BJ (cell line): ENCODE measurements at regions not wholly inside any gene's neighbourhood (a gene's known extent, or its start where the extent isn't known, plus 50 kb on each side); places are given as distances from the start of the nearest gene placed in this dataset.

ENCODE experiments used
- CTCF ChIA-PET: fragments of 350-600 bp; formaldehyde crosslinking; extraction: SDS; loops from one replicate; lab custom pipeline; 2021; ENCODE audit warnings: antibody characterized with exemption, inconsistent platforms; lab: Yijun Ruan, JAX
- POLR2A ChIA-PET: fragments of 300-600 bp; sonication (Branson Sonifier 250); formaldehyde crosslinking; extraction: SDS; loops from one replicate; lab custom pipeline; 2021; ENCODE audit warnings: antibody characterized with exemption; lab: Charles Lee
- DNase-seq: peaks from one replicate; pipeline ENCODE4 v3.0.0-alpha.2; 2011; ENCODE audit warnings: low read depth
- H3K27me3 ChIP-seq: 2 replicates; pipeline ENCODE4 v1.6.0; 2011; ENCODE audit warnings: low read length; ENCODE audit not compliant: control insufficient read depth, insufficient read depth
- H3K36me3 ChIP-seq: 2 replicates; pipeline ENCODE4 v1.5.1; 2011; ENCODE audit warnings: low read length; ENCODE audit not compliant: control insufficient read depth, insufficient read depth
- H3K4me3 ChIP-seq: 2 replicates; pipeline ENCODE4 v1.5.1; 2011; ENCODE audit warnings: low read depth, mild to moderate bottlenecking, control low read depth, low read length
- TF ChIP-seq, protein P1 (sequence below): IDR thresholded peaks from 2 replicates; pipeline ENCODE4 v1.5.1; 2011; ENCODE audit warnings: low read depth, mild to moderate bottlenecking, control low read depth, inconsistent platforms, low read length, moderate library complexity; ENCODE audit not compliant: insufficient read depth

DNA sequence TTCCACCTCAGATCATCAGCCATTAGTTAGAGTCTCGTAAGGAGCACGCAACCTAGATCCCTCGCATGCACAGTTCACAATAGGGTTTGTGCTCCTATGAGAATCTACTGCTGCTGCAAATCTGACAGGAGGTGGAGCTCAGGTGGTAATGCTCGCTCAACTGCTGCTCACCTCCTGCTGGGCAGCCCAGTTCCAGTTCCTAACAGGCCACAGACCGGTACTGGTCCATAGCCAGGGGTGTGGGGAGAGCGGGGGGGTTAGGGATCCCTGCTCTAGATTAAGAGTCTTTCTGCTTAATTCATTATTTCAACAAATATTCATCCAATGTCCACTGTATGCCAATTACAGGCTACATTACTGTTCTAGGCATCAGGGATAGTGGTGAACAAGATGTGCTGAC is 170.4 kb upstream of the KBTBD8 start:
- ChIA-PET CTCF (interaction anchor here (1.0 to 2.3 kb wide), 3 partner anchors 11 to 577 kb away, joined by 3 to 6 read pairs (median 3); no protein-coding TSS in a partner anchor), POLR2A (no interaction called here)
- no peak for DNase-seq

DNA sequence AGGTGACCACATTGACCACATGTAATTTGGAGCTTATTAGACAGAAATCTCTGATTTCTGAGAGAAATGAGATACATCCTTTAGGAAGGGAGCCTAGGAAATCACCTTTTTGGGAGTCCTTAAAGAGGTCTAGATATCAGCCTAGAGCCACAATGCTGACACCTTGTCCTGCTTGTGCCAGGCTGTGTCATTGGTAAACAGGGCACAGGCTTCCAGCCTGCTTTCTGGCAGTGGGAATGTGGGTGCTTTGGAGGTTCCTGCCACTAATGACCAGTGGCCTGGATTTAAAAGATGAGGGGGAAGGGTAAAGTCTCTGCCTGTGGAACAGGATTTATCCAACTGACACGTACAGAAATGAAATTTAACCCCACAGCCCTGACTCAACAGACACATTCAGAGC is 169.8 kb upstream of the KBTBD8 start:
- Histone ChIP-seq H3K4me3 (no peak overlapping the region), H3K36me3 (no peaks in the 10 kb centered on the region), H3K27me3 (peaks cover 6% of the 10 kb centered on the region)
- ChIA-PET CTCF (interaction anchor here (0.8 to 2.3 kb wide), 4 partner anchors 12 to 575 kb away, joined by 3 to 6 read pairs (median 4); no protein-coding TSS in a partner anchor), POLR2A (no interaction called here)
- TF ChIP-seq, protein P1, sequence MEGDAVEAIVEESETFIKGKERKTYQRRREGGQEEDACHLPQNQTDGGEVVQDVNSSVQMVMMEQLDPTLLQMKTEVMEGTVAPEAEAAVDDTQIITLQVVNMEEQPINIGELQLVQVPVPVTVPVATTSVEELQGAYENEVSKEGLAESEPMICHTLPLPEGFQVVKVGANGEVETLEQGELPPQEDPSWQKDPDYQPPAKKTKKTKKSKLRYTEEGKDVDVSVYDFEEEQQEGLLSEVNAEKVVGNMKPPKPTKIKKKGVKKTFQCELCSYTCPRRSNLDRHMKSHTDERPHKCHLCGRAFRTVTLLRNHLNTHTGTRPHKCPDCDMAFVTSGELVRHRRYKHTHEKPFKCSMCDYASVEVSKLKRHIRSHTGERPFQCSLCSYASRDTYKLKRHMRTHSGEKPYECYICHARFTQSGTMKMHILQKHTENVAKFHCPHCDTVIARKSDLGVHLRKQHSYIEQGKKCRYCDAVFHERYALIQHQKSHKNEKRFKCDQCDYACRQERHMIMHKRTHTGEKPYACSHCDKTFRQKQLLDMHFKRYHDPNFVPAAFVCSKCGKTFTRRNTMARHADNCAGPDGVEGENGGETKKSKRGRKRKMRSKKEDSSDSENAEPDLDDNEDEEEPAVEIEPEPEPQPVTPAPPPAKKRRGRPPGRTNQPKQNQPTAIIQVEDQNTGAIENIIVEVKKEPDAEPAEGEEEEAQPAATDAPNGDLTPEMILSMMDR, result no peak
- DNase-seq, result no peak

More for the DNA sequence above, 170.4 kb upstream of the KBTBD8 start:
- Histone ChIP-seq H3K27me3 (peaks cover 6% of the 10 kb centered on the region), H3K36me3 (no peaks in the 10 kb centered on the region), H3K4me3 (no peak overlapping the region)
- TF ChIP-seq, protein P1, result no peak

DNA sequence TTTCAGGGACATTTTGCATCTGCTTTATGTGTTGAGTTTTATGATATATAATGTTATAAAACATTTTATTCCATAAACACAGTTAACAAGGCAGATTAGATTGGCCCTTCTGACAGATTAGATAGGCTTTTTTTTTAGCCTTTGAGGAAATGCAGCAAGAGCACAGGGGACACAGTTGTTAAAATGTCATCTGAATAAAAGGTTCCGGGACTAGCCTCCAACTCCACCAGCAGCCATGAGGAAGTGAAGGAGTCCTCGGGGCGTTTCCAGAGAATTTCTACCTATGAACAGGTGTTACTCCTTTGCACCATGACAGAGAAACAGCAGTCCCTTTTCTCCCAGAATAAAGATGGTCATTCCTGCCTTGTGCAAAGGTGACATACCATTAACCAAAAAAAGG is 167.8 kb upstream of the KBTBD8 start:
- ChIA-PET POLR2A (interaction anchor here (0.6 kb wide), 1 partner anchor 362 kb away, joined by 3 read pairs; no protein-coding TSS in a partner anchor), CTCF (interaction anchor here (0.5 to 2.6 kb wide), 3 partner anchors 8 to 575 kb away, joined by 3 to 10 read pairs (median 6); no protein-coding TSS in a partner anchor)
- TF ChIP-seq, protein P1, result no peak
- peaks cover 6% of the 10 kb centered on the region for H3K27me3 ChIP-seq
- no peak for DNase-seq
- H3K4me3 ChIP-seq, result no peak overlapping the region
- H3K36me3 ChIP-seq, result no peaks in the 10 kb centered on the region

DNA sequence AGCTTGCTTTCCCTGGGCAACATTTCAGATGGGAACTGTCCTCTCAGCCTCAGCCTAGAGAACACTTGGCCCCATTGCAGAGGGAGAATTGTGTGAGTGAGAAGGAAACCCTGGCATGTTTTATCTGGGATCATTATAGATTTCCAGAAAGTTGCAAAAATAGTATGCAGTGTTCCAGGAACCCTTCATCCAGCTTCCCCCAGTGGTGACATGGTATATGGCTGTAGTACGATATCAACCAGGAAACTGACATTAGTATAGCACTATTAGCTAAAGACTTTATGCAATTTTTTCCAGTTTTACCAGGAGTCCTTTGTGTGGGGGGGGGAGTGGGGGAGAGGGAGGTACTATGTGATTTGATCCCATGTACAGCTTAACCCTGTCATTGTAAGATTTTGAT is 166.2 kb upstream of the KBTBD8 start:
- Histone ChIP-seq H3K36me3 (no peaks in the 10 kb centered on the region), H3K4me3 (no peak overlapping the region), H3K27me3 (peaks cover 4% of the 10 kb centered on the region)
- DNase-seq, result no peak
- POLR2A ChIA-PET, result interaction anchor here (0.6 kb wide), 2 partner anchors 145 to 320 kb away, joined by 3 read pairs; no protein-coding TSS in a partner anchor
- CTCF ChIA-PET, result interaction anchor here (0.7 to 2.6 kb wide), 5 partner anchors 10 to 577 kb away, joined by 3 to 10 read pairs (median 3); no protein-coding TSS in a partner anchor
- TF ChIP-seq, protein P1, result no peak

DNA sequence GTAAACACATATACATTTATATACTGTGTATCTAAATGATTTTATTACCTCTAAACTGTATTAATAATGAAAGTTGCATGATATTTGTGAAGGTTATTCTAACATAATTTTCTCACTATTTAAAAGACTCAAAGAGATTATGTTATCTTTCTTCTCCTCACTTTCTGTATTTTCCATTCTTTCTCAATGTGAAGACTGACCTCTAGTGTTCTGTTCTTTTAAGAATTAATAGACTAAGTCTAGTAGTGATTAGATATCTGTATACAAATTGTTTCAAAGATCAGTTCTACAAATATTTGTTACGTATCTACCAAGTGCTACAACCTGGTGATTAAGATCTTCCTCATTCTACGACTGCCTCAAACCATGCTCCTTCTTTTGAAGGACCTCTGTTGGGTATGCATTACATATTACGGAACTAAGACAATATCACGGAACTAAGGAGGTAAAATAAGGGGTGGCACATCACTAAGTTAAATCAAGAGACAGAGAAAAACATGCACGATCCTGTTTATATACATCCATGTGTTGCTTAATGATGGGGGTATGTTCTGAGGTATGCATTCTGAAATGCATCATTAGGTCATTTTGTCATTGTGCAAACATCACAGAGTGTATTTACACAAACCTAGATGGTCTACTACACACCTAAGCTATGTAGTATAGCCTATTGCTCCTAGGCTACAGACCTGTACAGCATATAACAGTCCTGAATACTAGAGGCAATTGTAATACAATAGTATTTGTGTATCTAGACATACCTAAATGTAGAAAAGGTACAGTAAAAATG is 161.5 kb upstream of the KBTBD8 start:
- Histone ChIP-seq H3K27me3 (no peaks in the 10 kb centered on the region), H3K36me3 (no peaks in the 10 kb centered on the region), H3K4me3 (no peak overlapping the region)
- DNase-seq, result no peak
- CTCF ChIA-PET, result no interaction called here
- POLR2A ChIA-PET, result no interaction called here
- TF ChIP-seq, protein P1, result peak; percentile 20; the same call in 1 of the 2 replicates
